SK-N-SH treated with all-trans-retinoic acid at 6 μM for 48 hours (cell line): ENCODE measurements at regions not wholly inside any gene's neighbourhood (a gene's known extent, or its start where the extent isn't known, plus 50 kb on each side); places are given as distances from the start of the nearest gene placed in this dataset.

Experiments used
- POU6F1 ChIP-seq: fragments of 250-450 bp; sonication (Bioruptor Pico); IDR thresholded peaks from 2 replicates; pipeline ENCODE4 v1.8.0; 2021; ENCODE audit warnings: low read depth, mild to moderate bottlenecking, moderate library complexity, borderline replicate concordance
- TOX ChIP-seq: fragments of 250-450 bp; sonication (Bioruptor Pico); IDR thresholded peaks from 2 replicates; pipeline ENCODE4 v1.8.0; 2021; ENCODE audit warnings: mild to moderate bottlenecking, moderate library complexity, borderline replicate concordance
- ZFP3 ChIP-seq: fragments of 250-450 bp; sonication (Bioruptor Pico); IDR thresholded peaks from 2 replicates; pipeline ENCODE4 v1.5.0; 2020; ENCODE audit warnings: mild to moderate bottlenecking, moderate library complexity
- ZNF565 ChIP-seq: fragments of 450-650 bp; formaldehyde crosslinking; conservative IDR thresholded peaks from 2 replicates; pipeline ENCODE4 v1.5.0; 2020; ENCODE audit warnings: low read depth, mild to moderate bottlenecking, moderate library complexity
- ZNF70 ChIP-seq: fragments of 450-650 bp; formaldehyde crosslinking; IDR thresholded peaks from 2 replicates; pipeline ENCODE4 v1.5.0; 2020; ENCODE audit warnings: mild to moderate bottlenecking, moderate library complexity

- TF ChIP-seq ZFP3 (CRISPR knock-in tag) (no peak), TOX (no peak), POU6F1 (no peak), ZNF565 (no peak), ZNF70 (CRISPR knock-in tag) (no peak)
These were observed 130.3 kb upstream of the PMEPA1 start for GRCh38 chr20:57840066-57840465.
